NCI-H2081 (cell line): ENCODE measurements at regions not wholly inside any gene's neighbourhood (a gene's known extent, or its start where the extent isn't known, plus 50 kb on each side); places are given as distances from the start of the nearest gene placed in this dataset.
"Not testable (repeated sequence)": the region's sequence is repeated elsewhere in the genome, so short reads cannot be mapped to it uniquely, and the experiment has no call there.

Experiments used
- DNase-seq, 2 experiments: peaks; one replicate each; lab custom pipeline; 2025; lab: John Stamatoyannopoulos, UW

- no peak for DNase-seq
These were observed 60.8 kb upstream of the NAMPT start for GRCh38 chr7:106345421-106346166.

GRCh38 chr7:106344861-106345260 lies 60.1 kb upstream of the NAMPT start:
- no peak for DNase-seq

GRCh38 chr7:106344211-106344610 lies 59.4 kb upstream of the NAMPT start:
- no peak for DNase-seq

GRCh38 chr7:106342049-106342448 lies 57.3 kb upstream of the NAMPT start:
- DNase-seq, result not testable (repeated sequence)

- DNase-seq, result not testable (repeated sequence)
These were observed 55.4 kb upstream of the NAMPT start for GRCh38 chr7:106340247-106340596.

- DNase-seq, result no peak
These were observed 54.9 kb upstream of the NAMPT start for GRCh38 chr7:106339513-106340246.

GRCh38 chr7:106337754-106338153 lies 53.0 kb upstream of the NAMPT start:
- no peak for DNase-seq

- DNase-seq, result no peak
These were observed 51.0 kb upstream of the NAMPT start for GRCh38 chr7:106335814-106336213.
